Fibroblast of the aortic adventitia (primary cell): ENCODE measurements at regions not wholly inside any gene's neighbourhood (a gene's known extent, or its start where the extent isn't known, plus 50 kb on each side); places are given as distances from the start of the nearest gene placed in this dataset.

Experiments
- DNase-seq: peaks from one replicate; pipeline ENCODE4 v3.0.0-alpha.2; 2010; ENCODE audit warnings: low read depth
- H3K4me3 ChIP-seq: 2 replicates; pipeline ENCODE4 v1.5.1; 2011; ENCODE audit warnings: low read depth, mild to moderate bottlenecking, control low read depth, low read length, moderate library complexity
- CTCF ChIP-seq: IDR thresholded peaks from 2 replicates; pipeline ENCODE4 v1.5.1; 2011; ENCODE audit warnings: mild to moderate bottlenecking, low read length, control low read depth, inconsistent platforms; ENCODE audit not compliant: insufficient read depth

DNA sequence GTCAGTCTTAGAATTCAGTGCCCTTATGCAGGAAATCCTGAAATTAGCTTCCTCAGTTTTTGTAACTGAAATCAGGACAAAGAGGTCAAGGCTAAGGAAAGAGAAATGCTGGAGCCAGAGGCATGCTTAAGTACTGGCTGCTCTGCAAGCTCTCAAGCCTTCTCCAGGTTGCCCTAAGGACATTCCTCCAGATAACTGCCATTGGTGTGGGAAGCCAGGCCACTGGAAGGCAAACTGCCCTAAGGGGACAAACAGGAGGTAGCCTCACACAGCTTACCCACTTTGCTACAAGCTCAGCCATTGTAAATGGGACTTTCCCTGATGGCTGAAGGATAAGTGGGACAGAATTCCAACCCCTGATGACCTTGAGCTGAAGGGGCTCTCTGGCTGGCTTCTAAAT, 606.9 kb upstream of the PCDH10 start:
- no peak overlapping the region for H3K4me3 ChIP-seq
- no peak for DNase-seq
- no peak for TF ChIP-seq CTCF

GRCh38 chr4:132548463-132548862, 600.6 kb upstream of the PCDH10 start:
- no peak for TF ChIP-seq CTCF
- DNase-seq: no peak

DNA sequence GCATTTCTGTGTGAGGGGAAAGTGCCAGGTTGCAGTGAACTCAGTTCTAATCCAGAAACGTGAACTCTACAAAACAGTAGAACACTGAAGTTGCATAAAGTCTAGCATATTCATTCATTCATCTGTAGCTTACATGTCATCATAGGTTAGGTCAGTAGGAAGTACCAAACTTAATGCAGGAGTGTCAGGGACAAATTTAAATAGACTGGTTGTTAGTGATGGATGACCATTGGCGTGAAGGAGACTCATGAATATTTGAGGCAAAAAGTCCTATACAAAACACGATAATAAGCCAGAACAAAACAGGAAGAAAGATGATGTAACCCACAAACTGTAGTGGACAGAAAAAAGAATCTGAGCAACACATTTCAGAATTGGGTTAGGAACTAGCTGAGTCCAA, 592.8 kb upstream of the PCDH10 start:
- no peak for DNase-seq
- TF ChIP-seq CTCF: no peak
- H3K4me3 ChIP-seq: no peak overlapping the region

More at GRCh38 chr4:132548463-132548862, 600.6 kb upstream of the PCDH10 start:
- H3K4me3 ChIP-seq: no peak overlapping the region

DNA sequence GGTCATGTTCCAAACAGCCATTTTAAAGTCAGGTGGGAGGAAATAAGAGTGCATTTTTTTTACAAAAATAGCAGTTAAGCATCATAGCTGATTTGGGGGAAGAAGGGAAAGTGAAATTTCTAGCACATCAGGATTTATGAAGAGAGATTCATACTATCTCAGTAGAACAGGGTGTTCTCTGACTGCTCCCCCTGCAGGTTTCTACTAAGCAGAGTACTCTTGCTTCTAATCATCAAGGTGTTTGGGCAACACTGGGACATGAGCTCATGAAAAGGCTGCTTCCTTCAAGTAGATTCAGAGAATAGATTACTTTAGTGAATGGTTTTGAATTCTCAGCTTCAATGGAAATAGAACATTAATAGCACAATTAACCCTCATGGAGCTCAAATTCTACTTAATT, 591.4 kb upstream of the PCDH10 start:
- no peak for TF ChIP-seq CTCF
- no peak for DNase-seq
- H3K4me3 ChIP-seq: no peak overlapping the region

GRCh38 chr4:132564920-132565319, 584.2 kb upstream of the PCDH10 start:
- H3K4me3 ChIP-seq: no peak overlapping the region
- TF ChIP-seq CTCF: no peak
- DNase-seq: no peak

DNA sequence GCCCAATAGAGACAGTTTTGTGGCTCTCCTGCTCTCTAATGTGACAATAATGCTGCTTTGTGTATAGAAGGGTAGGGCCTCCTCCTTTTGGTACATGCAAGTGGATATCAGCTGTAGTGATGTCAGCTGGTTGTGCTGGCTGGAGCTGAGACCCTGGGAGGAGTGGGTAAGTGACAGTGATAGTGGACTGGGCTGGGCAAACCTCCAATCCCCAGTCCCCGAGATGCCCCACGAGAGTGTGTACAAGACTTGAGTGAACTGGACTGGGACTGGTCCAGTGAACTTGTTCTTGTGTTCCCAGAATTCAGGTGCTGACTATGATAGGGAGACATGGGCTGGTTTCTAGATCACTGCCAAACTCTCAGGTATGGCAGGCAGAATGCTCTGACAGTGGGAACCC, 583.6 kb upstream of the PCDH10 start:
- DNase-seq: no peak
- H3K4me3 ChIP-seq: no peak overlapping the region
- no peak for TF ChIP-seq CTCF

DNA sequence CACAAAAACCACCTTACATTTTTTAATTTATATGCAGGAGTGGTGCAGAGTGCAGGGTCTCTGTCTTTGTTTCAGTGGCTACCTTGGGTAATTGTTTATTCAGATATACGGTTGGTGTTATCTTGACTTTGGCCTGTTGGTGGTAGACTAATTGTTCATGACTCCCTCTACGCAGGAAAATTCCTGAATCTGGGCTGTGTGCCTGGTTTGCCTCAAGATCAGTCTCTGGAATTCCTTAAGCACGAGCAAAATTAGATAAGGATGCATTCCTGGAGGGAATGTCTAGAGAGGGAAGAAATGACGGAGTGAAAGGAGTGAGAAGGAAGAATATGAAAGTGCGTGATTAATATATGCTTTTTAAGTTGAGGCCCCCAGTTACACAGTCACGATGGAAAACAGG, 576.9 kb upstream of the PCDH10 start:
- no peak for TF ChIP-seq CTCF
- peak; percentile 87 for DNase-seq
- H3K4me3 ChIP-seq: no peak overlapping the region
